HG03460 (cell line): ENCODE measurements at regions not wholly inside any gene's neighbourhood (a gene's known extent, or its start where the extent isn't known, plus 50 kb on each side); places are given as distances from the start of the nearest gene placed in this dataset.

ENCODE experiments used
- ATAC-seq: cut with Tn5 transposase; IDR thresholded peaks from one replicate; pipeline ENCODE4 v1.9.1; 2021; ENCODE audit not compliant: unreplicated experiment

DNA sequence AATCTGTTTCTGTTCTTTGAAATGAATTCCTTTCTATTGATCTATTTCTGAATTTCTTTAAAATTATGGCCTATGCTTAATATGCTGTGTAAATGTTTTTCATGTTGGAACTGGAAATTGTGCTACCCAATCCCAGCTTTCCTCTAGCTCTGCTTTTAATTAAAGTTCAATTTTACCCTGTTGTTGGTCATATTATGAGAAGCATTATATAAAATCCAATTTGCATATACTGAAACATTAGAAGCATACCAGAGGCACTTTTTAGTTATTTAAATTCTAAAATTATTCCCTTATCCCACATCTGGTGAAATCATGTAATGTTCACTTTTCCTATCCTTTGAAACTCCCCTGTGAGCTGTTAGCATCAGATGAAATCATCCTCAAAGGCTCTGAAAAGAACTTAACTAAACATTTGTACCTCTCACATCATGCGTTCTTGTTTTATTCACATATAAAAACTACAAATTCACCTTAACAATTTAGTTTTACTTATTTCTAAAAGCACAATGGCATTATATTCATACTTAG lies 160.6 kb upstream of the COL21A1 start:
- no peak for ATAC-seq

DNA sequence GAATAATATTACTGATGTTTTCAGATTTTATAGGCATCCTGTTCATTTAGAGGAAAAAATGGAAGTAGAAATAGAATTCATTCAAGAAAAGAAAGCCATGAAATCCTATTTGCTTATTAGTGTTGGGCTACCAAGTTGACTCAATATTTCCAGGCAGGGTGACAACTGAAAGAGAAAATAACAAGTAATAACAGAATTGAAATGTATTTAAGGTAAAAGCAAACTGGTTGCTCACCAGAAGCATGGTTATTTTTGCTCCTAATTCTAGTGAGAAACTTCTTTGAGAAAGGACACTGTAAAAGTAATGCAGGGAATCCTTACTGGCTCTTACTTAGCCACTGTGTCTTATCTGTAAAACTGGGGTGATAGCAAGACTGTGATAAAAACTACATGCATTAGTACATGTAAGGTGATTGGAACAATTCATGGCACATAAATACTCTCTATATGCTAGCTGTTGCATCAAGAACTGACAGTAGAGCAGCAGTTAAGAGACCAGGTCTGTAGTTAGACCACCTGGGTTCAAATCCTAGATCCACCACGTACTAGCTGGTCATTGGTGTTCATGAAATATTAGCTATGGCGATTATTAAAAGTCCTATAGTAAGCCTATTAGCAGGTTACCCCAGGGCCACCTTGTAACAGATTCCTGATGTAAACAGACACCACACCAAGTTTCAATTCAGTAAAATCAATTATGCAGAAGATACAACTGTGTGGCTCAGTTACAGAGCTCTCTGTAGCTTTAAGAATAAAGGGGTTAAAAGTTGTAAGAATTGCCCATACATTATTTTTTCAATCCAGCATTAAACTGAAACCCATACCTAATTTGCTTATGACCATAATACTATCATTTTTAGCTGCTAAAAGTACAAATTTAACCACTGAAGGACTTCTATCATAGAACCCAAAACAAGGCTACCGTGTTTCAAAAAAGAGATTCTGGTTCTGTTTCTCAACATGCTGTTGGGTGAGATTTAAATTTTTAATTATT lies 159.2 kb upstream of the COL21A1 start:
- no peak for ATAC-seq

DNA sequence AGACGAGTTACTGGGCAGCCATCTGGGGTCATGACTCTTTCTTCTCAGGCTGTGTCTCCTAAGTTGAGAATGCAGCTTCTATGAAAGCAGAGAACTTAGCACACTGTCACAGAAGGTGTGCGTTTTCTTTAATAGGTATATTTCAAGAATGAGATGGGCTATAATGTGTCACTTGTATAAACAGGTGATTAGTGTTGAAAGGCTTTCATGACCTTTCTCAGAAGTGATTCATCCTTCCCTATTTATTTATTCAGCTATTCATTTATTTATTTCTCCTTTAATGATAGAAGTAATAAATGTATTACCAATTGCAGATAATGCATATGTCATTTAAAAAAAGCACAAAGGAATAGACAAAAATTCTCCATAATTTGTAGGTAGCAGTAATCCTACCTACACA lies 157.2 kb upstream of the COL21A1 start:
- no peak for ATAC-seq

DNA sequence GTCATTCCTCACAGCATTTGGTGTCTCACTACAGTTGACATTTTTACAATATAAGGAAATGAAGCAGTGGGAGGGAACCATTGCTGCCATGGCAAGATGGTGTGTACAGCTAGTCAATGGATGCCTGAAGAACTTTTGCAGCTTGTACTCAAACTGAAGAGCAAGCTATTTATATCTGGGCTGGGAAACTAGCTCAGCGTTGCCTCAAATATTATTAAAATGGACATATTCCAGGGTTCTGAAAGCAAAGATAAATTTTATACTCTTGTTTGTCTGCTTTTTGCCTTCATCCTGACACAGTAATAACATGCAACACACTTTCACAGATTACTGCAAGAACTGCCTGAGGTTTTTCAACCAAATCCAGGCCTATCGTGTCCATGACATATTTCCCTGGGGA lies 156.4 kb upstream of the COL21A1 start:
- ATAC-seq: no peak

DNA sequence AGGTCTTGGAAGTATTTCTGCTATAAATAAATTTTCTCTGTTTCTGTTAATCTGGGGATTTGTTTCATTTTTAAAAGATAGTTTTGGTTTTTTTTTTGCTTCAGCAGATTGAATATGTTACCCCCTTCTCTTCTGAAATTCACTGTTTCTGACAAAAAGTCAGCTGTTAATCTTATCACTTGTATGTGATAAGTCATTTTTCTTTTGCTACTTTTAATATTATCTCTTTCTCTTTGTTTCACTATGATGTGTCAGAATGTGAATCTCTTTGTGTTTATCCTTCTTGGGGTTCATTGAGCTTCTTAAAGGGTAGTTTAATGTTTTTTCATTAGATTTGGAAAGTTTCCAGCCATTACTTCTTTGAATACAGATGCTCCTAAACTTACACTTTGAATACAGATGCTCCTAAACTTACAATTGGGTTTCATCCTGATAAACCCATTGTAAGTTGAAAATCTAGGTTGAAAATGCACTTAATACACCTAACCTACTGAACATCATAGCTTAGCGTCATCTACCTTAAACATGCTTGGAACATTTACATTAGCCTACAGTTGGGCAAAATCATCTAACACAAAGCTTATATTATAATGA lies 154.2 kb upstream of the COL21A1 start:
- no peak for ATAC-seq

DNA sequence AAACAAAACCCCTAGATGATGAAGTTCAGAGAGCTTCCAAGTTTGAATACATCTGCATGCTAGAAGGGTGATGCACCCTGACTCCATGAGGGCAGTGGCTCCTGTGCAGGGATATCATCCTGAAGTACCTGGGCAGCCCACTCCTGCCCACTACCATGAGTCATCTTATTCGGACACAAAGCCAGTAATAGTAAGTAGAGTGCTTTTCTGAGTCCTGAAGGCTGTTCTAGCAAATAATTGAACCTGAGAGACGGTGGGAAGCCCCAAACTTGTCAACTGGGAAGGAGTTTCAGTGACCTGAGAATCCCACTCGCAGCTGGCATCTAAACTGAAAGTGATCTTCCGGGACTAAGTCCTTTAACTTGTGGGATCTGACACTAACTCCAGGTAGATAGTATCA lies 152.9 kb upstream of the COL21A1 start:
- ATAC-seq: no peak

DNA sequence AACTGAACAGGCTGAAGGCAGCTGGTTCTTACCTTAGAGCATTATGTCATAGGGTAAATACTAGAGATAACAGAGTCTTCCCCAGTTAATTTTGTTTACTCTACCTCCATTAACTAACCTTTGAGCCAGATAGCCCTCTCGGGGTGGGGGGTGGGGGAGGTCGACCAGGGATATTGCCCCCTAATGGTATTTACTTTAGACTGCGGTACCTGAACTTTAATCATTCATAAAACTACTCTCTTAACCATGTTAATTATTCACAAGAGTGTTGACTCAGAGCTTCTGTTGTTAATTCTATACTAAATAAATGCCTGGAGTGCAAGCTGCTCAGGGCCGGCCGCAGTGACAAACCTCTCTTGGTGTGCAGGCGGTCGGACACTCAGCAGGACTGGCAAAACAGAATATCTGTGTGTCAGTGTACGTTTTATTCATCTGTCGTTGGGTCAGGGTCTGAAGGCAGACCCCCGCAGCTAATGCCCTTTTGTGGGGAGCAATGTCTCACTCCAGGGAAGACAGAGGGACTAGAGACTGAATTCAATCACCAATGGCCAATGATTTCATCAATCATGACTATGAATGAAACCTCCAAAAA lies 152.4 kb upstream of the COL21A1 start:
- no peak for ATAC-seq

DNA sequence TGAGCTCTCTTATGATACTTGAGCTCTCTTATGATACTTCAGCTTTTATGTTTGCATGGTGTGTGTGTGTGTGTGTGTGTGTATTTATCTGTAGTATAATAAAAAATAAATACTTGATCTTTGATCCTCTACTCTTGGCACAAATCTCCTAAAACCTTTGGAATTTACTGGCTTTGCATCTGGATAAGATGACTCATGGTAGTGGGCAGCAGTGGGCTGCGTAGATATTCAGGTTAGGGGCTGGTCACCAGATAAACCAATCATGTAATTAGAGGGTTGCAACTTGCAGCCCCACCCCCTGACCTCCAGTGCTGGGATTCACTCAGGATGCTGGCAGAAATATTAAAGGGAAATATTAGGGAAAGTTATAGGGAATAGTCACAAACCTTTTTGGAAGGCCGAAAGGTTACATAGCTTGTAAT lies 151.9 kb upstream of the COL21A1 start:
- no peak for ATAC-seq

DNA sequence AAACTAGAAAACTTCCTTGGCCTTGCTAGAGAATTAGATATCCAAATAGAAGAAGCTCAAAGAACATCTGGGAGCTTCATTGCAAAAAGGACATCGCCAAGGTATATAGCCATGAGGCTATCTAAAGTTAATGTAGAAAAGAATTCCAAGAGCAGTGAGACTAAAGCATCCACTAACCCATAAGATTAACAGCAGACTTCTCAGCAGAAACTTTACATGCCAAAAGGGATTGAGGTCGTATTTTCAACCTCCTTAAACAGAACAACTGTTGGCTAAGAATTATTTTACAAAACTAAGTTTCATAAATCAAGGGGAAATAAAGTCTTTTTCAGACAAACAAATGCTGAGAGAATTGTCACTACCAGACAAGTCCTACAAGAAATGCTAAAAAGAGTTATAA lies 149.1 kb upstream of the COL21A1 start:
- no peak for ATAC-seq

DNA sequence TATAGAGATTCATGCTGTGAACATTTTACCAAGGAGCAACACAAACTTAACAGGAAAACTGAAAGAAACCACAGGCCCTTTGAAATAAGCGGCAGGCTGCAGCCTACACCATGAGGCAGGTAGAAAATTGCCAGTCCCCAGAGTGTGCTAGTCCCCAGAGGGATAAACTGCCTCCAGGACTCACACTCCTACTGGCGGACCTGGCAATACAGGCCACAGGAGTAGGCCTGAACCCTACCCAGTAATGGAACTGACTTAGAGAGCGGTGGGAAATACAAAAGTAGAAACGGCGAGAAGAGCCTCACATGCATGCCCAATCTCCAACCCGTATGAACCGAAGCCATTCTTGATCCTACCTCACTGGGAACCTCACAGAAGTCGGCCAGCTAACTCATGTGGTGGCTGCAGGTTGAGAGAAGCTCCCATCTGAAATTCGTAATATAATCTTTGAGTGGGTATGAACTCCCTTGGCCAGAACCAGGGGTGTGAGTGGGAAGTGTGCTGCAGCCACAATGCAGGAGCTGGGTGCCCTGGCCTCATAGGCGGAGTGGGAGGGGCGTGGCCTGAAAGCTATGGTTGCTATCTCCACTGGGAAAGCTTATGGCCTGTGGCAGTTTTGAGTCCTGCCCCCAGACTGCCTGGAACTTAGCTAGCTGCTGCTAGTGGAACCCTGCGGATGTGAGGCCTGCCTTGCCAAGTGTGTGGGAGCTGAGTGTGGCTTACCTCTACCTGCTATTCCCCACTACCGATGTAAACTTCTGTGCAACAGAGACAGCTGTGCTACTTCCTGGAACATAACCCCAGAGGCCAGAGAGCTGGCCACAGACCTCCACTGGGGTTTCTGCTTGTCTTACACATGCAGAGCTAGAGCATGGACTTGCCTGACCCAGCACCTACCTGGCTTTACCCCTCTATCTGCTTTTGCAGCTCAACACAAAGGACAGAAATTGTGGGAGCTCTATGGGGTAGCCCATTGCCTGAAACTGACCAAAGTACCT lies 146.5 kb upstream of the COL21A1 start:
- ATAC-seq: no peak

DNA sequence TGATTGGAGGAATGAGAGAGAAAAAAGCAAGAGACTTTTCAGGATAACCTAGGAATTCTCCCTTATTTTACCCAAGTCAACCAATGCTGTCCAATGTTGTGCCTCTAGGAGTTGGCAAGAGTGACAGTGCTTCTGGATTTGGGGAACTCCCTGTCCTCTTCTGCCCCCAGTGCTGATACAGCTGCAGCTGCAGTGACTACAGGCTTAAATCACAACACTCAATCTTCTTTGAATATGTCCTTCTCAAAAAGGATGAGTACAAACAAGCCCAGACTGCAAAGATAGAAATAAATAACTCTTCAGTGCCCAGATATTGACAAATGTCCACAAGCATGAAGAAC lies 141.0 kb upstream of the COL21A1 start:
- ATAC-seq: no peak

DNA sequence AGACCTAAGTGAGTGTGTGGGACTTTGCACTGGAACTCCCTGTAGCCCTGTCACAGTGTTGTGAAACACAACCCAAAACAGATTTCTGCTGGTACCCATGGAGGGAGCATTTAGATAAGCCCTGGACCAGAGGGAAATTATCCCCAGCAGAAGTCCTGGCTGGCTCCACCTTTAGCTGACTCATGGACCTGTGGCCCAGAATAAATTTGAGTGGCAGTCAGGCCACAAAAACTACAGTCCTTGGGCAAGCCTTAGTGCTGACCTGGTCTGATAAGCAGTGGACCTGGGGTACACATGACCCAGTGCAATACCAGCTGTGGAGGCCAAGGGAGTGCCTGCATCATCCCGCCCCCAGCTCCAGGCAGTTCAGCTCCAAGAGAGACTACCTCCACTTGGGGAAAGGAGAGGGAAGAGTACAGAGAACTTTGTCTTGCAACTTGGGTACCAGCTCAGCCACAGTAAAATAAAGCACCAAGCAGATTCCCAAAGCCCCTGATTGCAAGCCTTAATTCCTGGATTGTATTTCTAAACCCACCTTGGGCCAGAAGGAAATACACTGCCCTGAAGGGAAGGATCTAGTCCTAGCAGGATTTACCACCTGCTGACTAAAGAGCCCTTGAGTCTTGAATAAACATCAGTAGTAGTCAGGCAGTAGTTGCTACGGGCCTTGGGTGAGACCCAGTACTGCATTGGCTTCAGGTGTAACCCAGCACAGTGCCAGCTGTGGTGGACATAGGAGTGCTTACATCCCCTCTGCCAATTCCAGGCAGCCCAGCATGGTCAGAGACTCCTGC lies 140.4 kb upstream of the COL21A1 start:
- no peak for ATAC-seq

DNA sequence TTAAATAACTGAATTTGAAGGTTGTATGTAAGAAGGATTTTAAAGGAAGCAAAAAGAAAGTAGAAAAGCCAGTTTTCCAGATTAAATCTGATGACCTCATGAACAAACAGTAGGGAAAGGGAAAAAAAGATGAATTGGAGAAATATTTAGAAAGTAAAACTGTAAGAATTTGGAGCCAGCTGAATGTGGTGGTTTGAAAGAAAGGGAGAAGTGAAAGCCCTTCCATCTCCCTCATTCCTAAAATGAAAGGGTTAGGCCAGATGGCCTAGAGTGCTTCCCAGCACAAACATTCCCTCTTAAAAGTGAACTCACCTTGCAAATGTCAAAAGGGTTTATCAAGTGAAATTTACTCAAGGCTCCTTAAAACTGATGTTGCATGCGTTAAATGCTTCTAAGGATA lies 139.3 kb upstream of the COL21A1 start:
- ATAC-seq: no peak

DNA sequence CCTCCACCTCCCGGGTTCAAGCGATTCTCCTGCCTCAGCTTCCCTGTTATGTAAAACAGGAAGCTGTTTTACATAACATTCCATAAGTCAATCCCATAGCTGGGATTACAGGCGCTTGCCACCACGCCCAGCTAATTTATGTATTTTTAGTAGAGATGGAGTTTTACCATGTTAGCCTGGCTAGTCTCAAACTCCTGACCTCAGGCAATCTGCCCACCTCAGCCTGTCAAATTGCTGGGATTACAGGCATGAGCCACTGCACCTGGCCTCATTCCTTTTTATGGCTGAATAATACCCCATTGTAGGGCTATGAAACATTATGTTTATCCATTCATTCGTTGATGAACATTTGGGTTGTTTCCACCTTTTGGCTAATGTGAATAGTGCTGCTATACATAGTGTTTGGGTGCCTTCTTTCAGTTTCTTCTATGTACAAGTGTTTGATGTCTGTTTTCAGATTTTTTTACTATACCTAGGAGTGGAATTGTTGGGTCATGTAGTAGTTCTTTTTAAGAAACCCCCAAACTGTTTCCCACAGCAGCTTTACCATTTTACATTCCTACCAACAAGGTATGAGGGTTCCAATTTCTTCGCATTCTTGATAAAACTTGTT lies 138.7 kb upstream of the COL21A1 start:
- ATAC-seq: no peak

DNA sequence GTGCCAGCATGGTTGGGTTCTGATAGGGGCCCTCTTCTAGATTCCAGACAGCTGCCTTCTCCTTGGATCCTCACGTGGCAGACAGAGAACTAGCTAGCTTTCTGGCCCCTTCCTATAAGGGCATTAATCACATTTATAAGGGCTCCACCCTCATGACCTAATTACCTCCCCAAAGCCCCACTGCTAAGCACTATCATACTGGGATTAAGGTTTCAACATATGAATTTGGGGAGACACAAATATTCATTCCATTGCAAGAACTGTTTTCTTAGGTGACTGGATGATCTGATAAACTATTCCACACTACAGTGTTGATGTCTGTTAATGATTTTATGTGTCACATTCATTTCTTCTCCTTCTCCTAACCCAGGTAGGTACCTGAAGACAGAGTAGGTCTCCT lies 135.8 kb upstream of the COL21A1 start:
- no peak for ATAC-seq

DNA sequence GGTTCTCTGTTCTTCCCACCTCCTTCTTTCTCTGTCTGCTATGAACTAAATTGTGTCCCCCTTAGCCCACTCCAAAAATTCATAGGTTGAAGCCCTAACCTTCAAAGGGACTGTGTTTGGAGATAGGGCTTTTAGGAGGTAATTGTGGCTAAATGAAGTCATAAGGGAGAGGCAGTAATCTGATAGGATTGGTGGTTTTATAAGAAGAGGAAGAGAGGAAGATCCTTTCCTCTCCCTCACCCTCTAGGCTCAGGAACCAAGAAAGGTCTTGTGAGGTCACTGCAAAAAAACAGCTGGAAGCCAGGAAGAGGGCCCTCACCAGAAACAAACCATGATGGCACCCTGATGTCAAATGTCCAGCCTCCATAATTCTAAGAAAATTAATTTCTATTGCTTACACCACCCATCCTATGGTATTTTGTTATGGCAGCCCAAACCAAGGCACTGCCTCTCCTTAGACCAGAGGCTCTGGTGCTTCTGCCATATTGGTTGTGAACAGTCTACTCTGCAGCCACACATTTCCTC lies 135.1 kb upstream of the COL21A1 start:
- no peak for ATAC-seq

DNA sequence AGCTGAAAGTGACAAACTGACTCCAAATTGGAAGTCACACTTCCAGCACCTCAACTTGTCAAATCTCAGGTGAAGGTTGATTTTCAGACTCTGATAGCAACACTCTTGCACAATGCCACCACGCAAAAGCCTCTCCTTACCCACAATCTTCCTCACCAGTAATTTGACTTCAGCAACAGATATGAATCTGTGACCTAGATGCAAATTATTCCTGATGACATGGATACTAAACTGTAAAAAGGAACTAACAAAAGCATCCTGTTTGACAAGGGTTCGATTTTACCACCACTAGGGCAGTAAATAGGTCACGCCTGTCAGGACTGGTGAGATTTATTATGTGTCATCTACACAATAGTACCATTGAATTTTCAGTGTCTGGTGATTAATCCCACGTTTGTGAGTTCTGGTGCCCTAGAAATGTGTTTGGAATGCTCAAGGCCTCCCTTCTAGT lies 134.4 kb upstream of the COL21A1 start:
- no peak for ATAC-seq

DNA sequence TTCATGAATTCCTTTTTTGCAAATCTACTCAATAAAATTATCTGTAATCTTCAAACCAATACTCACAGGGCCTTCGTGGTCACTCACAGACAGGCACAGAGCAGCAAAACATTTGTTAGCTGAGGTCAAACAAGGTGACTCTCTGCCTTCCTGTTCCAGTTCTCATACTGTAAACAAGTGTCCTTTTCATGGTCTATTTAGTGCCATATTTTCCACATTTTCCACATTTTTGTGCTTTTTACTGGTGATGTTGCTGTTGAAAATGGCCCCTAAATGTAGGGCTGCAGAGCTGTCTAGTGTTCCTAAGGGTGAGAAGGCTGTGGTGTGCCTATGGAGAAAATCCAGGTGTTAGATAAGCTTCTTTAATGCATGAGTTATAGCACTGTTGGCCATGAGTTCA lies 133.1 kb upstream of the COL21A1 start:
- no peak for ATAC-seq

DNA sequence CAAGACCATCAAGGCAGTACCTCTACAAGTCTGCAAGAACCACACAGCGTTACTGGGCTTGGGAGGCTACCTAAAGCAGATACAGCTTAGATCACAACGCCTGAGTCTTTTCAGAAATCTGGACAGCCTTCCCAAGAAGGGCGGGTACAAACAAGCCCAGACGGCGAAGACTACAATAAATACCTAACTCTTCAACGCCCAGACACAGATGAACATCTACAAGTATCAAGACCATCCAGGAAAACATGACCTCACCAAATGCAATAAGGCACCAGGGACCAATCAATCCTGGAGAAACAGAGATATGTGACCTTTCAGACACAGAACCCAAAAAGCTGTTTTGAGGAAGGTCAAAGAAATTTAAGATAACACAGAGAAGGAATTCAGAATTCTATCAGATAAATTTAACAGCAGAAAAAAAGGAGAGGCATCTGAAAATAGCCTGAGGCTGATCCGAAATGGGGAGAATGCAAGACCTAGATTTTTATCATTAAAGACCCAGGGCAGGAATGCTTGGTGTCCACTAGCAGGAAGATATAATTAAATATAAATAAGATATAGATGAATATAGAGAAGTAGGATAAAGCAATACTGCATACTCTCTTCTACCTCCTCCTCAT lies 131.7 kb upstream of the COL21A1 start:
- ATAC-seq: no peak
